WTC11 (cell line): ENCODE measurements at regions not wholly inside any gene's neighbourhood (a gene's known extent, or its start where the extent isn't known, plus 50 kb on each side); places are given as distances from the start of the nearest gene placed in this dataset.

ENCODE experiments used
- ATAC-seq: fragments of 200-7000 bp; cut with Tn5 transposase; 2 replicates; pipeline ENCODE4 v1.10.0; 2021; ENCODE audit warnings: mild to moderate bottlenecking, moderate library complexity
- CTCF ChIA-PET: fragments of 300-600 bp; sonication (Branson Sonifier 250); formaldehyde crosslinking; loops from one replicate; lab custom pipeline; 2021; ENCODE audit warnings: antibody characterized with exemption; lab: Charles Lee
- POLR2A ChIA-PET: fragments of 350-600 bp; sonication (Branson Sonifier 250); formaldehyde crosslinking; loops from one replicate; lab custom pipeline; 2021; ENCODE audit warnings: antibody characterized with exemption; lab: Charles Lee
- DNase-seq: peaks from one replicate; pipeline ENCODE4 v3.0.0; 2021; ENCODE audit warnings: low spot score
- H3K27ac Mint-ChIP-seq: 2 replicates; pipeline ENCODE4 v1.8.0; 2021; ENCODE audit warnings: mixed read lengths
- H3K27me3 Mint-ChIP-seq: 2 replicates; pipeline ENCODE4 v1.8.0; 2021; ENCODE audit warnings: low read depth, mild to moderate bottlenecking, moderate library complexity, mixed read lengths
- H3K36me3 Mint-ChIP-seq: 2 replicates; pipeline ENCODE4 v1.8.0; 2021; ENCODE audit warnings: mixed read lengths
- H3K4me1 Mint-ChIP-seq: 2 replicates; pipeline ENCODE4 v1.8.0; 2022; ENCODE audit warnings: mixed read lengths
- H3K4me3 Mint-ChIP-seq: 2 replicates; pipeline ENCODE4 v1.8.0; 2021; ENCODE audit warnings: mild to moderate bottlenecking, moderate library complexity, mixed read lengths
- H3K9me3 Mint-ChIP-seq: 2 replicates; pipeline ENCODE4 v1.8.0; 2021; ENCODE audit warnings: mixed read lengths
- CBFB ChIP-seq: sonication (generic); formaldehyde crosslinking; IDR thresholded peaks from 2 replicates; pipeline ENCODE4 v1.8.1; 2022; ENCODE audit warnings: mild to moderate bottlenecking, low read depth, missing genetic modification reagents
- CREB1 ChIP-seq: sonication (generic); formaldehyde crosslinking; IDR thresholded peaks from 2 replicates; pipeline ENCODE4 v1.8.0; 2023; ENCODE audit warnings: mild to moderate bottlenecking, missing genetic modification reagents
- CREM ChIP-seq: sonication (generic); formaldehyde crosslinking; IDR thresholded peaks from 2 replicates; pipeline ENCODE4 v1.8.1; 2022; ENCODE audit warnings: mild to moderate bottlenecking, missing genetic modification reagents, moderate library complexity
- E2F1 ChIP-seq: sonication (generic); formaldehyde crosslinking; IDR thresholded peaks from 2 replicates; pipeline ENCODE4 v1.8.0; 2022; ENCODE audit warnings: mild to moderate bottlenecking, missing genetic modification reagents
- ETV6 ChIP-seq: sonication (generic); formaldehyde crosslinking; IDR thresholded peaks from 2 replicates; pipeline ENCODE4 v1.8.1; 2022; ENCODE audit warnings: mild to moderate bottlenecking, missing genetic modification reagents
- HMGA2 ChIP-seq: fragments of 250-450 bp; sonication (Bioruptor Pico); IDR thresholded peaks from 2 replicates; pipeline ENCODE4 v1.4.0; 2021; ENCODE audit warnings: mild to moderate bottlenecking, moderate library complexity
- JUN ChIP-seq: sonication (generic); formaldehyde crosslinking; IDR thresholded peaks from 2 replicates; pipeline ENCODE4 v1.8.0; 2023; ENCODE audit warnings: mild to moderate bottlenecking, missing genetic modification reagents
- KAT7 ChIP-seq: sonication (generic); formaldehyde crosslinking; IDR thresholded peaks from 2 replicates; pipeline ENCODE4 v1.8.1; 2023; ENCODE audit warnings: missing genetic modification reagents, mild to moderate bottlenecking, borderline replicate concordance
- MLX ChIP-seq: sonication (generic); formaldehyde crosslinking; IDR thresholded peaks from 2 replicates; pipeline ENCODE4 v1.8.1; 2023; ENCODE audit warnings: mild to moderate bottlenecking, missing genetic modification reagents, moderate library complexity
- NR1H2 ChIP-seq: sonication (generic); formaldehyde crosslinking; IDR thresholded peaks from 2 replicates; pipeline ENCODE4 v1.9.0; 2021; ENCODE audit warnings: mild to moderate bottlenecking, moderate library complexity, missing genetic modification reagents
- NR3C1 ChIP-seq: sonication (generic); formaldehyde crosslinking; conservative IDR thresholded peaks from 2 replicates; pipeline ENCODE4 v1.8.1; 2023; ENCODE audit warnings: low read depth, mild to moderate bottlenecking, missing genetic modification reagents
- PRDM15 ChIP-seq: sonication (generic); formaldehyde crosslinking; IDR thresholded peaks from 2 replicates; pipeline ENCODE4 v1.8.0; 2022; ENCODE audit warnings: missing genetic modification reagents
- SMAD3 ChIP-seq: sonication (generic); formaldehyde crosslinking; IDR thresholded peaks from 2 replicates; pipeline ENCODE4 v1.8.0; 2022; ENCODE audit warnings: missing genetic modification reagents, mild to moderate bottlenecking, borderline replicate concordance
- SMAD4 ChIP-seq: sonication (generic); formaldehyde crosslinking; IDR thresholded peaks from 2 replicates; pipeline ENCODE4 v1.8.0; 2022; ENCODE audit warnings: mild to moderate bottlenecking, missing genetic modification reagents
- ZBTB21 ChIP-seq: sonication (generic); formaldehyde crosslinking; IDR thresholded peaks from 2 replicates; pipeline ENCODE4 v1.8.1; 2023; ENCODE audit warnings: mild to moderate bottlenecking, missing genetic modification reagents, borderline replicate concordance
- ZNF121 ChIP-seq: sonication (generic); formaldehyde crosslinking; IDR thresholded peaks from 2 replicates; pipeline ENCODE4 v1.8.0; 2023; ENCODE audit warnings: missing genetic modification reagents
- ZNF219 ChIP-seq: sonication (generic); formaldehyde crosslinking; IDR thresholded peaks from 2 replicates; pipeline ENCODE4 v1.8.0; 2023; ENCODE audit warnings: missing genetic modification reagents, mild to moderate bottlenecking, borderline replicate concordance
- ZNF232 ChIP-seq: sonication (generic); formaldehyde crosslinking; IDR thresholded peaks from 2 replicates; pipeline ENCODE4 v1.8.0; 2022; ENCODE audit warnings: mild to moderate bottlenecking, missing genetic modification reagents
- ZNF317 ChIP-seq: sonication (generic); formaldehyde crosslinking; IDR thresholded peaks from 2 replicates; pipeline ENCODE4 v1.8.1; 2023; ENCODE audit warnings: low read depth, mild to moderate bottlenecking, moderate library complexity, missing genetic modification reagents, borderline replicate concordance
- ZNF396 ChIP-seq: fragments of 250-450 bp; sonication (Bioruptor Pico); IDR thresholded peaks from 2 replicates; pipeline ENCODE4 v1.8.0; 2021; ENCODE audit warnings: mild to moderate bottlenecking, moderate library complexity, borderline replicate concordance
- TF ChIP-seq, protein P1 (sequence below): sonication (generic); formaldehyde crosslinking; IDR thresholded peaks from 2 replicates; pipeline ENCODE4 v1.8.0; 2022; ENCODE audit warnings: mild to moderate bottlenecking, missing genetic modification reagents

GRCh38 chr5:74491586-74491985 lies 148.9 kb downstream of the ENC1 start:
- TF ChIP-seq KAT7 (CRISPR knock-in tag), result no peak
- TF ChIP-seq, all 79 proteins: peak for 0
- H3K27ac Mint-ChIP-seq, result no peak overlapping the region
- no peak overlapping the region for H3K4me3 Mint-ChIP-seq
- H3K4me1 Mint-ChIP-seq, result peaks cover 13% of the 10 kb centered on the region
- no peaks in the 10 kb centered on the region for H3K36me3 Mint-ChIP-seq
- POLR2A ChIA-PET, result no interaction called here
- no peak for DNase-seq
- CTCF ChIA-PET, result no interaction called here
- ATAC-seq, result no peak
- peaks cover 11% of the 10 kb centered on the region for H3K9me3 Mint-ChIP-seq
- H3K27me3 Mint-ChIP-seq, result no peaks in the 10 kb centered on the region

DNA sequence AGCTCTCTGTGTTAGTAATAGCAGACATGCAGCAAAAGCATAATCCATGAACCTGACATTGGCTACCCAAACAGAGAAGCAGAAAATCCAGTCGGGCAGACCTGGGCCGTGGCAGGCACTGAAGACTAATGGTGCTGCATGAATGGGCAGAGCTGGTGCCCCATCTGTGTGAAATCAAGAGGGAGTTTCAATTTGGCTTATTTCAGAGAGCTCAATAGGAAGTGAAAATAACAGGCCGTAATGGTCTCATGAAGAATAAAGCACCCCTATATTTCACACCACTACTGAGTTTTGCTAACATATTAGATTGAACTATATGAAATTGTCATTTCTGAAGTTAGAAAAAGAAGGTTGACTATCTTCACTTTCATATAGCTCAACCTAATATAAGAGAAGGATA lies 149.7 kb downstream of the ENC1 start:
- H3K4me1 Mint-ChIP-seq, result peaks cover 9% of the 10 kb centered on the region
- H3K4me3 Mint-ChIP-seq, result no peak overlapping the region
- no peak overlapping the region for H3K27ac Mint-ChIP-seq
- no peaks in the 10 kb centered on the region for H3K36me3 Mint-ChIP-seq
- TF ChIP-seq SMAD4 (CRISPR knock-in tag) (no peak), KAT7 (CRISPR knock-in tag) (no peak), CREB1 (no peak), ZNF317 (CRISPR knock-in tag) (no peak), NR3C1 (CRISPR knock-in tag) (no peak), PRDM15 (CRISPR knock-in tag) (no peak), ZBTB21 (CRISPR knock-in tag) (no peak), CREM (CRISPR knock-in tag) (no peak), ZNF219 (CRISPR knock-in tag) (no peak), HMGA2 (CRISPR knock-in tag) (no peak), ETV6 (no peak), ZNF121 (CRISPR knock-in tag) (no peak), MLX (CRISPR knock-in tag) (no peak), NR1H2 (CRISPR knock-in tag) (no peak), JUN (CRISPR knock-in tag) (no peak), SMAD3 (CRISPR knock-in tag) (no peak), CBFB (CRISPR knock-in tag) (no peak)
- TF ChIP-seq, protein P1, sequence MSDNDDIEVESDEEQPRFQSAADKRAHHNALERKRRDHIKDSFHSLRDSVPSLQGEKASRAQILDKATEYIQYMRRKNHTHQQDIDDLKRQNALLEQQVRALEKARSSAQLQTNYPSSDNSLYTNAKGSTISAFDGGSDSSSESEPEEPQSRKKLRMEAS (CRISPR knock-in tag), result no peak
- TF ChIP-seq, all 79 proteins: peak for 0
- Mint-ChIP-seq H3K27me3 (no peaks in the 10 kb centered on the region), H3K9me3 (peaks cover 11% of the 10 kb centered on the region)
- ATAC-seq (no peak), DNase-seq (no peak)
- ChIA-PET CTCF (no interaction called here), POLR2A (no interaction called here)

DNA sequence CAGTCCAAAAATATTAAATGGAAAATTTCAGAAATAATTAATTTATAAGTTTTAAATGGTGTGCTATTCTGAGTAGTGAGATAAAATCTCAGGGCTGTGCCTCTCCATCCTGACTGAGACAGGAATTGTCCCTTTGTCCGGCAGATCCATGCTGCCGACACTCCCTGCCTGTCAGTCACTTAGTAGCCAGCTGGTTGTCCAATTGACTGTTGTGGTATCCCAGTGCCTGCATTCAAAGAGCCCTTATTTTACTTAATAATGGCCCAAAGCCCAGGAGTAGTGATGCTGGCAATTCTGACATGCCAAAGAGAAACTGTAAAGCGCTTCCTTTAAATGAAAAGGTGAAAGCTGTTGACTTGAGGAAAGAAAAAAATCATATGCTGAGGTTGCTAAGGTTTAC lies 157.5 kb downstream of the ENC1 start:
- H3K4me3 Mint-ChIP-seq, result no peak overlapping the region
- no peaks in the 10 kb centered on the region for H3K36me3 Mint-ChIP-seq
- no peaks in the 10 kb centered on the region for H3K27me3 Mint-ChIP-seq
- no peaks in the 10 kb centered on the region for H3K9me3 Mint-ChIP-seq
- ChIA-PET POLR2A (no interaction called here), CTCF (interaction anchor here (1.3 kb wide), 1 partner anchor 142 kb away, joined by 4 read pairs; no protein-coding TSS in a partner anchor)
- H3K4me1 Mint-ChIP-seq, result peaks cover 43% of the 10 kb centered on the region
- no peak overlapping the region for H3K27ac Mint-ChIP-seq
- ATAC-seq (peak; percentile 44; the same call in 1 of the 2 replicates), DNase-seq (no peak)
- TF ChIP-seq E2F1 (CRISPR knock-in tag) (no peak), ZNF396 (CRISPR knock-in tag) (no peak), ZNF232 (CRISPR knock-in tag) (no peak)
- TF ChIP-seq, all 79 proteins: peak for 0
